ENCODE measurements at regions not wholly inside any gene's neighbourhood (a gene's known extent, or its start where the extent isn't known, plus 50 kb on each side); places are given as distances from the start of the nearest gene placed in this dataset.

- DNase-seq (ENCODE audit: low spot score) = no peak
These were observed 124.5 kb upstream of the LRIG3 start for GRCh38 chr12:59044791-59045190.

- peak; percentile 31 for DNase-seq (ENCODE audit: low spot score)
These were observed 121.2 kb upstream of the LRIG3 start for GRCh38 chr12:59041241-59042121.

GRCh38 chr12:59040656-59041055 lies 120.4 kb upstream of the LRIG3 start:
- peak; percentile 43 for DNase-seq (ENCODE audit: low spot score)

GRCh38 chr12:59040043-59040442 lies 119.7 kb upstream of the LRIG3 start:
- DNase-seq (ENCODE audit: low spot score) = no peak

GRCh38 chr12:59039005-59039404 lies 118.7 kb upstream of the LRIG3 start:
- DNase-seq (ENCODE audit: low spot score) = no peak

- DNase-seq (ENCODE audit: low spot score) = no peak
These were observed 116.9 kb upstream of the LRIG3 start for GRCh38 chr12:59036973-59037762.

- DNase-seq (ENCODE audit: low spot score) = no peak
These were observed 116.0 kb upstream of the LRIG3 start for GRCh38 chr12:59036347-59036746.

- DNase-seq (ENCODE audit: low spot score) = no peak
These were observed 111.0 kb upstream of the LRIG3 start for GRCh38 chr12:59031313-59031712.

GRCh38 chr12:59030415-59030814 lies 110.1 kb upstream of the LRIG3 start:
- no peak for DNase-seq (ENCODE audit: low spot score)

- DNase-seq (ENCODE audit: low spot score) = no peak
These were observed 106.9 kb upstream of the LRIG3 start for GRCh38 chr12:59027199-59027598.

GRCh38 chr12:59023861-59024424 lies 103.6 kb upstream of the LRIG3 start:
- DNase-seq (ENCODE audit: low spot score) = no peak

GRCh38 chr12:59020073-59020946 lies 100.0 kb upstream of the LRIG3 start:
- DNase-seq (ENCODE audit: low spot score) = no peak

GRCh38 chr12:59014885-59015284 lies 94.6 kb upstream of the LRIG3 start:
- no peak for DNase-seq (ENCODE audit: low spot score)

GRCh38 chr12:59010941-59011340 lies 90.6 kb upstream of the LRIG3 start:
- DNase-seq (ENCODE audit: low spot score) = no peak

- DNase-seq (ENCODE audit: low spot score) = no peak
These were observed 89.8 kb upstream of the LRIG3 start for GRCh38 chr12:59010118-59010517.

- DNase-seq (ENCODE audit: low spot score) = no peak
These were observed 87.3 kb upstream of the LRIG3 start for GRCh38 chr12:59007620-59008019.

- DNase-seq (ENCODE audit: low spot score) = no peak
These were observed 85.1 kb upstream of the LRIG3 start for GRCh38 chr12:59005193-59005955.

GRCh38 chr12:59004456-59004855 lies 84.2 kb upstream of the LRIG3 start:
- DNase-seq (ENCODE audit: low spot score) = no peak

- DNase-seq (ENCODE audit: low spot score) = no peak
These were observed 75.5 kb upstream of the LRIG3 start for GRCh38 chr12:58995666-58996363.

GRCh38 chr12:58988643-58989344 lies 68.5 kb upstream of the LRIG3 start:
- no peak for DNase-seq (ENCODE audit: low spot score)

Data from hepatic stellate cell (primary cell).